ENCODE measurements at regions not wholly inside any gene's neighbourhood (a gene's known extent, or its start where the extent isn't known, plus 50 kb on each side); places are given as distances from the start of the nearest gene placed in this dataset.

DNA sequence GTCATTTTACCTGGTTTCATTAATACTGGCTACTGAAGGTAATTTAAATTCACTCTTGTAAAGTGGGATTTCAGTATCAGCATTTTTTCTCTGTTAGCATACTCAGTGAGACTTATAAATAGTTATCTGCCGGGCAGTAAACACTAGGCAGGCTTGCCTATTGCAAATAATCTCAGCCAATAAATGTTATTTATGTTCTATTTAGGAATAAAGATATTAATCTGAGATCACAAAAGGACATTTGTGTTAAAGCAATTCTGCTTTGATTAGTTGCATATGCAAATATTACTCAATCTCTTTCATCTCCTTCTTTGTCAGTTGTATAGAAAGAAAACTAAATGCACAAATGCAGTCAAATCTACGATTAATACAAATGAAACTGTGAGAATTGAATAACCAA, 827.8 kb downstream of the TLE4 start:
- H3K4me1 ChIP-seq (ENCODE audit: insufficient read depth, poor library complexity, severe bottlenecking) = no peaks in the 10 kb centered on the region
- H3K27me3 ChIP-seq (ENCODE audit: insufficient read depth, poor library complexity, severe bottlenecking) = no peaks in the 10 kb centered on the region
- TF ChIP-seq, protein P1, sequence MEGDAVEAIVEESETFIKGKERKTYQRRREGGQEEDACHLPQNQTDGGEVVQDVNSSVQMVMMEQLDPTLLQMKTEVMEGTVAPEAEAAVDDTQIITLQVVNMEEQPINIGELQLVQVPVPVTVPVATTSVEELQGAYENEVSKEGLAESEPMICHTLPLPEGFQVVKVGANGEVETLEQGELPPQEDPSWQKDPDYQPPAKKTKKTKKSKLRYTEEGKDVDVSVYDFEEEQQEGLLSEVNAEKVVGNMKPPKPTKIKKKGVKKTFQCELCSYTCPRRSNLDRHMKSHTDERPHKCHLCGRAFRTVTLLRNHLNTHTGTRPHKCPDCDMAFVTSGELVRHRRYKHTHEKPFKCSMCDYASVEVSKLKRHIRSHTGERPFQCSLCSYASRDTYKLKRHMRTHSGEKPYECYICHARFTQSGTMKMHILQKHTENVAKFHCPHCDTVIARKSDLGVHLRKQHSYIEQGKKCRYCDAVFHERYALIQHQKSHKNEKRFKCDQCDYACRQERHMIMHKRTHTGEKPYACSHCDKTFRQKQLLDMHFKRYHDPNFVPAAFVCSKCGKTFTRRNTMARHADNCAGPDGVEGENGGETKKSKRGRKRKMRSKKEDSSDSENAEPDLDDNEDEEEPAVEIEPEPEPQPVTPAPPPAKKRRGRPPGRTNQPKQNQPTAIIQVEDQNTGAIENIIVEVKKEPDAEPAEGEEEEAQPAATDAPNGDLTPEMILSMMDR (IDR thresholded peaks at IDR 0.05; ENCODE audit: poor library complexity, severe bottlenecking) = no peak
- H3K36me3 ChIP-seq (ENCODE audit: low read depth) = no peaks in the 10 kb centered on the region
- no peak for ATAC-seq (ENCODE audit: low read depth)
- DNase-seq (ENCODE audit: low spot score) = no peak
- H3K4me3 ChIP-seq (ENCODE audit: severe bottlenecking) = no peak overlapping the region
- H3K9me3 ChIP-seq (ENCODE audit: severe bottlenecking) = no peaks in the 10 kb centered on the region
- no peak overlapping the region for H3K27ac ChIP-seq (ENCODE audit: poor library complexity, severe bottlenecking)

DNA sequence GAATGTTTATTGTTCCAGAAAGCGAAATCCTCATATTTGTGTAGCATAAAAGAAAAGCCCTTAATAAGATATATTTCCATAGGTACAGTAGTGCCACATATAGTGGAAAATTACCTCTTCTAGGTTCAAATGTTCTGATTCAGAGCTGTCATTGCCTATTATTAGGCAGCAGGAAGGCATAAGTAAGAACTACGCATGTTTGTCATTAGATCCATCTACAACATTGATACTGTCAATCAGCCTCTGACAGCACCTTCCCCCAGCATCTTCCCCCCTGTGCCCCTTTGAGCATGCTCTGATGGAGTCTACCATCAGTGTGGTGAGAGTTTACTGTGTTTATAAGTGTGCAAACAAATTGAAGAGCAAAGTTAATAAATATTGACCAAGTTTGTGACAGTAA, 816.1 kb downstream of the TLE4 start:
- DNase-seq (ENCODE audit: low spot score) (no peak), ATAC-seq (ENCODE audit: low read depth) (no peak)
- Histone ChIP-seq H3K36me3 (ENCODE audit: low read depth) (no peaks in the 10 kb centered on the region), H3K4me1 (ENCODE audit: insufficient read depth, poor library complexity, severe bottlenecking) (no peaks in the 10 kb centered on the region), H3K27me3 (ENCODE audit: insufficient read depth, poor library complexity, severe bottlenecking) (no peaks in the 10 kb centered on the region), H3K27ac (ENCODE audit: poor library complexity, severe bottlenecking) (no peak overlapping the region), H3K9me3 (ENCODE audit: severe bottlenecking) (no peaks in the 10 kb centered on the region), H3K4me3 (ENCODE audit: severe bottlenecking) (no peak overlapping the region)
- TF ChIP-seq, protein P1 (IDR thresholded peaks at IDR 0.05; ENCODE audit: poor library complexity, severe bottlenecking) = no peak

DNA sequence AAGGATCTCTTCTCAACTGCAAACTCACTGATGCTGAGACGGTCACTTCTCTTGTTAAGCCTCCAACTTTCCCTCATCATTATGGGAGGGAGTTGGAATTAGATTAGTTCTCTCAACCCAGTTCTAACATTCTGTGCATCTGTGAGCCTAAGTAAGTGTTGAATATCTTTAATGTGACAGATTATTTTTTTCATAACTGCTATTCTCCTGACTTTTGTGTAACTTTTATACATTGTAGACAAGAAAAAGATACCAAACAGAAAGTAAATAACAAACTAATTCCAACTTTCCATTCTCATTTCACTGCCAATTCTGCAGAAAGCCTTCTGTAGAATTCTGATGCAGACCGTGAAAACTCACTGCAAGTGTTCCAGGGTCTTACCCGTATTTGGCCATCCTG, 813.5 kb downstream of the TLE4 start:
- Histone ChIP-seq H3K27ac (ENCODE audit: poor library complexity, severe bottlenecking) (no peak overlapping the region), H3K4me1 (ENCODE audit: insufficient read depth, poor library complexity, severe bottlenecking) (no peaks in the 10 kb centered on the region), H3K9me3 (ENCODE audit: severe bottlenecking) (no peaks in the 10 kb centered on the region), H3K4me3 (ENCODE audit: severe bottlenecking) (no peak overlapping the region), H3K27me3 (ENCODE audit: insufficient read depth, poor library complexity, severe bottlenecking) (no peaks in the 10 kb centered on the region), H3K36me3 (ENCODE audit: low read depth) (no peaks in the 10 kb centered on the region)
- TF ChIP-seq, protein P1 (IDR thresholded peaks at IDR 0.05; ENCODE audit: poor library complexity, severe bottlenecking) = no peak
- ATAC-seq (ENCODE audit: low read depth) (no peak), DNase-seq (ENCODE audit: low spot score) (no peak)

DNA sequence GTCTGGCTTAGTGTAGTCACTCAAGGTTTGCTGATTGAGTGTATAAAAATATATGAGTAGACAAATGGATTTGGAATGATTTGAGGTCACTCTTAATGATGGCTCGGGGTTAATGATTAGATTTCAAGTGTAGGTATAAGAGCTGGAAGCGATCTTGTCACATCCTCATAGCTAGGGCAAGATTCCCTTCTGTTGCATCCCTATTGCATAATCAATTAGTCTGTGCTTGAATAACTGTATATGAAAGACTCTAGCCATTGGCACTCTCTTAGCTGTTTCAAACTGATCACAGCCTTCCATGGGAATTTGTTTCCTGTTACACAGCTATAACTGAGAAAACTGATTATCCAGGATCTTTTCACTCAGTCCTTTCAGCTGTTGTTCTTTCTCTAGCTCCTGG, 811.6 kb downstream of the TLE4 start:
- no peaks in the 10 kb centered on the region for H3K36me3 ChIP-seq (ENCODE audit: low read depth)
- no peak for DNase-seq (ENCODE audit: low spot score)
- no peak overlapping the region for H3K27ac ChIP-seq (ENCODE audit: poor library complexity, severe bottlenecking)
- H3K4me1 ChIP-seq (ENCODE audit: insufficient read depth, poor library complexity, severe bottlenecking) = peaks cover 14% of the 10 kb centered on the region
- H3K9me3 ChIP-seq (ENCODE audit: severe bottlenecking) = no peaks in the 10 kb centered on the region
- TF ChIP-seq, protein P1 (IDR thresholded peaks at IDR 0.05; ENCODE audit: poor library complexity, severe bottlenecking) = no peak
- H3K27me3 ChIP-seq (ENCODE audit: insufficient read depth, poor library complexity, severe bottlenecking) = no peaks in the 10 kb centered on the region
- no peak for ATAC-seq (ENCODE audit: low read depth)
- H3K4me3 ChIP-seq (ENCODE audit: severe bottlenecking) = no peak overlapping the region

DNA sequence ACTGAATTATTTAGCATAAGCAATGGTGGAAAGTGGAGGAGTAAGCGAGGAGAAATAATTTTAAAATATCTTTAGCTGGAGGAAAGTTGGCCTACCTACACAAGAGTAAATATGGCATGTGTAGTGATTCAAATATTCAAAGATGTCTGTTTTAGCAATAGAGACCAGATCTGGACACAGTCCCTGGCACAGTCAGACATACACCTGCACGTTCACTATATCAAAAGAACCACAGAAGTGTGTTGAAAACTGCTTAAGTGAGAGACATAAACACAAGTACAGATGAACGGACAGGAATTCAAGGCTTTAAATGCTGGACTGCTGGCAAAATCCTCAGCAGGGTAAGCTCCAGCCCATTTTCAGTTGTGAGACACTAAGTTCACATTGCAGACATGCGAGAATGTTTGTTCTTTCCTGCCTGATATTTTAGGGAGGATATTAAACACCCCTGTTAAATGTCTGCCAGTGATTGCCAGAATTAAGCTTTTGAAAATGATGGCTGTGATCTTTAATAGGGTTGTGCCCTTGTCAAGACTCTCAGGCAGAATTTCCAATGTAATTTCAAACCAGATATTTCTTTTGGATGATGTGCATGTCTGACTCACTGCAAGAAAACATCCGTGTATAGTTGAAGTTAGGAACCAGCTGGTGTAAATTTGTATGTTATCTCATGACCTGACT, 810.6 kb downstream of the TLE4 start:
- H3K4me3 ChIP-seq (ENCODE audit: severe bottlenecking) = no peak overlapping the region
- H3K9me3 ChIP-seq (ENCODE audit: severe bottlenecking) = no peaks in the 10 kb centered on the region
- no peak overlapping the region for H3K27ac ChIP-seq (ENCODE audit: poor library complexity, severe bottlenecking)
- H3K4me1 ChIP-seq (ENCODE audit: insufficient read depth, poor library complexity, severe bottlenecking) = peaks cover 17% of the 10 kb centered on the region
- no peaks in the 10 kb centered on the region for H3K36me3 ChIP-seq (ENCODE audit: low read depth)
- no peak for ATAC-seq (ENCODE audit: low read depth)
- no peak for DNase-seq (ENCODE audit: low spot score)
- H3K27me3 ChIP-seq (ENCODE audit: insufficient read depth, poor library complexity, severe bottlenecking) = no peaks in the 10 kb centered on the region
- TF ChIP-seq, protein P1 (IDR thresholded peaks at IDR 0.05; ENCODE audit: poor library complexity, severe bottlenecking) = no peak

All from RWPE2 (cell line).